ENCODE measurements at regions not wholly inside any gene's neighbourhood (a gene's known extent, or its start where the extent isn't known, plus 50 kb on each side); places are given as distances from the start of the nearest gene placed in this dataset.

GRCh38 chr11:134749040-134749839, 337.2 kb upstream of the B3GAT1 start:
- TF ChIP-seq ZNF670 (tag by site-specific recombination; IDR thresholded peaks at IDR 0.05; ENCODE audit: low read depth) (no peak), ZNF223 (tag by site-specific recombination; IDR thresholded peaks at IDR 0.05) (no peak), YY1 (tag by site-specific recombination; IDR thresholded peaks at IDR 0.05) (no peak), KLF16 (tag by site-specific recombination; IDR thresholded peaks at IDR 0.05) (no peak), CTCF (tag by site-specific recombination; IDR thresholded peaks at IDR 0.05) (no peak), ZNF398 (tag by site-specific recombination; IDR thresholded peaks at IDR 0.05) (no peak), ZNF2 (tag by site-specific recombination; IDR thresholded peaks at IDR 0.05) (no peak), ZNF280D (tag by site-specific recombination; IDR thresholded peaks at IDR 0.05) (no peak)

All from HEK293 (cell line).